ENCODE measurements at regions not wholly inside any gene's neighbourhood (a gene's known extent, or its start where the extent isn't known, plus 50 kb on each side); places are given as distances from the start of the nearest gene placed in this dataset.

DNA sequence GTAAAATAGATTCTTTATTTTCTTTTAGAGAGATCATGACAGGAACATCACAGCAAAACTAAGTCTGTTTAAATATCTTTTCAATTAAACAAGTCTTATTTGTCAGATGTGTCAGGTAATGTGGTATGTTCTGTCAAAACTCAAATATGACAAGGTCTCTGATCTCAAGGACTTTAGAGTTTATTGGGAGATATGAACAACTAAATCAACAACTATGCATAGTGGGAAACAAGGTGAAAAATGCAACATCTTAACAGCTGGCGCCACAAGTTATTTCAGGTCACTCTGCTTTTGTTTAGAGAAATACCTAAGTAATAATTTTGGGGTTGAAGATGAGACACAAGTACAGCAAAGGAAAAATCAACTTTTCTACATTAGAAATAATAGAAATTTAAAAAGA, 779.4 kb upstream of the ADGRL4 start:
- H3K27me3 Mint-ChIP-seq = no peaks in the 10 kb centered on the region
- CTCF ChIA-PET = no interaction called here
- ATAC-seq = no peak
- no peak overlapping the region for H3K27ac Mint-ChIP-seq
- no peak for DNase-seq
- peaks cover 6% of the 10 kb centered on the region for H3K9me3 Mint-ChIP-seq (ENCODE audit: low read depth)
- no peak overlapping the region for H3K4me3 Mint-ChIP-seq
- no peaks in the 10 kb centered on the region for H3K4me1 Mint-ChIP-seq
- H3K36me3 Mint-ChIP-seq = no peaks in the 10 kb centered on the region

DNA sequence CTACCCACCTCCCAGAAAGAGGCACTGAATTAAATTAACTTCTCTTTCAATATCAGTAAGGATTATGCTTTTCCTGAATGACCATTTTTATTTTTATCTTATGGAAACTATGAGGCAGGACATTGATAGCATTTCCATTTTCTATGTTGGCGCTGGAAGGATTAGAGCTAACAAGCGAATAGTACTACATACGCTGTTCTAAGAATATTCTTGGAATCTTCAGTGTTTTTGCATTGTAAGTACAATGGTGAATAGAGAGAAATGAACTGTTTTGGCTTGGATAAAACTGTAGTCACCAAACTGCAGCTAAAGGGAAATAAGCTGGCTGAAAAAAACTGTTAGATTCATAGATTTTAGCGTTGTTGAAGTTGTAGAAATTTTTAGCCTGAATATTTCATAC, 779.0 kb upstream of the ADGRL4 start:
- H3K27ac Mint-ChIP-seq = no peak overlapping the region
- no peaks in the 10 kb centered on the region for H3K4me1 Mint-ChIP-seq
- CTCF ChIA-PET = no interaction called here
- H3K36me3 Mint-ChIP-seq = no peaks in the 10 kb centered on the region
- ATAC-seq (no peak), DNase-seq (no peak)
- no peak overlapping the region for H3K4me3 Mint-ChIP-seq
- peaks cover 6% of the 10 kb centered on the region for H3K9me3 Mint-ChIP-seq (ENCODE audit: low read depth)
- no peaks in the 10 kb centered on the region for H3K27me3 Mint-ChIP-seq

- ATAC-seq = no peak
- CTCF ChIA-PET = no interaction called here
Observed at GRCh38 chr1:79781261-79781660, 774.7 kb upstream of the ADGRL4 start.

DNA sequence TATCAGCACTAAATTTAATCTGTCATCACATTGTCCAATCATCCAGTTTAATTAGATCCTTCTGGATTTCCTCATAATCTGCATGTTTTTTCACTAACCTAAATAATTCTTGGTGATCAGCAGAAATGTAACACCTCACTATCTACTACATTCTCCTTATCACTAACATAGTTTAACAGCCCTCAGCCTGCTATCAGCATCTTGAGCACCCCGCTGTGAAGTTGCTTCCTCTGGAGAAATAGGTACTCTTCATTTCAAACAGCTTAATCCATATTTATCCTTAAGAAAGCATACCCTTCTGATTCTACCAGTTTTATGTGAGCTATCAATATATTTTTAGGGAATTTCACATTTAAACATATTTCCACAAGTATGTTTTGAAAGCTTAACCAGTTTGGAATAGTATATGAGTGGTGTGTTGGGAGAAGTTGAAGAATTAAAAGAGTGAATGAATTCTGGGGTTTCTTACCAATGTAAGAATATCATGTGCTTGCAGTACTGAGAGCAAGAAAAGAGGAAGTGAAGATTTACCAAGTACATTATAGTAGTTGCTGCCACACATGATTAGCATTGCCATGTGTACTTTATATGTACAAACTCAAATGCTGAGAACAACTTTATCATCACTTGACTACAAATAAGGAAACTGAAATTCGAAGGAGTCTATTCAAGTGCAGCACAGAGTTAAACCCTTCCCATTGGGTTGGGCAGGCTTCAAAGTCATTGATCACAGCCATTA, 771.1 kb upstream of the ADGRL4 start:
- CTCF ChIA-PET = no interaction called here
- H3K27me3 Mint-ChIP-seq = no peaks in the 10 kb centered on the region
- no peaks in the 10 kb centered on the region for H3K36me3 Mint-ChIP-seq
- ATAC-seq (no peak), DNase-seq (no peak)
- H3K4me1 Mint-ChIP-seq = no peaks in the 10 kb centered on the region
- no peak overlapping the region for H3K27ac Mint-ChIP-seq
- H3K4me3 Mint-ChIP-seq = no peak overlapping the region
- H3K9me3 Mint-ChIP-seq (ENCODE audit: low read depth) = peaks cover 3% of the 10 kb centered on the region

More at GRCh38 chr1:79781261-79781660, 774.7 kb upstream of the ADGRL4 start:
- Mint-ChIP-seq H3K27me3 (no peaks in the 10 kb centered on the region), H3K4me1 (no peaks in the 10 kb centered on the region), H3K36me3 (no peaks in the 10 kb centered on the region), H3K9me3 (ENCODE audit: low read depth) (peaks cover 3% of the 10 kb centered on the region), H3K27ac (no peak overlapping the region), H3K4me3 (no peak overlapping the region)
- DNase-seq = no peak

- H3K4me1 Mint-ChIP-seq = no peaks in the 10 kb centered on the region
- no peak for ATAC-seq
- H3K27me3 Mint-ChIP-seq = no peaks in the 10 kb centered on the region
- H3K9me3 Mint-ChIP-seq (ENCODE audit: low read depth) = peaks cover 3% of the 10 kb centered on the region
- H3K4me3 Mint-ChIP-seq = no peak overlapping the region
- no peak for DNase-seq
- CTCF ChIA-PET = no interaction called here
- no peaks in the 10 kb centered on the region for H3K36me3 Mint-ChIP-seq
- H3K27ac Mint-ChIP-seq = no peak overlapping the region
Observed at GRCh38 chr1:79775402-79775801, 768.9 kb upstream of the ADGRL4 start.

DNA sequence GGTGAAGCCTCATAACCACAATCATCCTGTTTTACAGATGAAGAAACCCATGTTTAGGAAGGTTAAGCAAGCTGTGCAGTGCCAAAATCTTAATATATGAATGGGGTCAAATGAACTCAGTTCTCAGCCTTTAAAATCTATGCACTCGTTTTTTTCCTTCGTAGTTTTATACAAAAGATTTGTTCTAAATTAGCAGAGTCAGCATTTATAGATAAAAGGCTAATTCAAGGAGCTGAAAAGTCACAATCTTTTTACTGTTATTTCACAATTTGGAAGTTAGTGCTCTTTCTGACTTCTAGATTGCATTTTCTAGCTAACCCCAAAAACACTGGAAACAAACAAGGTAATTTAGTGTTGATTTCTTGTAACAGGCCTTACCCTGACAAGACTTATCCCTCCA, 766.9 kb upstream of the ADGRL4 start:
- Mint-ChIP-seq H3K9me3 (ENCODE audit: low read depth) (peaks cover 7% of the 10 kb centered on the region), H3K27me3 (no peaks in the 10 kb centered on the region), H3K27ac (no peak overlapping the region), H3K36me3 (no peaks in the 10 kb centered on the region), H3K4me3 (no peak overlapping the region), H3K4me1 (no peaks in the 10 kb centered on the region)
- CTCF ChIA-PET = no interaction called here
- ATAC-seq (no peak), DNase-seq (no peak)

DNA sequence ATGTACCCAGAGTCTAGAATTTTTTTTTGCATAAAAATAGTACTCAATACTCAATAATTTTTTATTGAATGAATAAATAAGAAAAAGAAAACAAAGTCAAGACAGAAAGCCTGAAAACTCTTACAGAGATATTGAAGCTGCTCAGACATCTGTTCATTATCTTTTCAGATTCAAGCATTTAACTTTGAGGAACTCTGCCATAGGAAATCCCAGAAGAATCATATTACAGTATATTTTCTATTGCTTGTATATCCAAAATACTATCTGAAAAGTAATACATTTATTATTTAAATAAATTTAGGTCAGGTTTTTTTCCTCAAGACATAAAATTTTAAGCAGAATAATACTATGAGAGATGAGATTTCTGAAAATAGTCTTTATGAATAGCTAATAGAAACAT, 755.9 kb upstream of the ADGRL4 start:
- Mint-ChIP-seq H3K4me1 (no peaks in the 10 kb centered on the region), H3K9me3 (ENCODE audit: low read depth) (peaks cover 8% of the 10 kb centered on the region), H3K27ac (no peak overlapping the region), H3K27me3 (no peaks in the 10 kb centered on the region), H3K36me3 (no peaks in the 10 kb centered on the region), H3K4me3 (no peak overlapping the region)
- CTCF ChIA-PET = no interaction called here
- DNase-seq (no peak), ATAC-seq (no peak)

- DNase-seq = no peak
- Mint-ChIP-seq H3K4me1 (no peaks in the 10 kb centered on the region), H3K27me3 (no peaks in the 10 kb centered on the region), H3K4me3 (no peak overlapping the region), H3K36me3 (no peaks in the 10 kb centered on the region), H3K27ac (no peak overlapping the region), H3K9me3 (ENCODE audit: low read depth) (peaks cover 11% of the 10 kb centered on the region)
- CTCF ChIA-PET = no interaction called here
- no peak for ATAC-seq
Observed at GRCh38 chr1:79760531-79760930, 754.0 kb upstream of the ADGRL4 start.

DNA sequence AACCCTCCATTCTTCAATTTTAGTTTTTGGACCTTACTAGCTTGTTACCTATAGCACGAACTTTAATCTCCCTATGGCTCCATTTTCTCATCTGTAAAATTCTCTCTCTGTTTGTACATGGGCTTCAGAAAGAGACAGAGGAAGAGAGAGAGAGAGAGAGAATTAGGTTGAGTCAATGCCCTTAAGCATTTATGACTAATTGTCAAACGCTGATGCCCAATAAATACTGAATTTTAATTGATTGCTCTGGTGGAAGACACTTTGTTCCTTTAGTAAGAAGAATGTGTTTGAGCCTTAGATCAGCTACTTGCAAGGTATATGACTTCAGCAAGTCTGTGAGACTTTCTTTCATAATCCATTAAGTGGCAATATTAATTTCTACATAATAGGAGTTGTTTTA, 743.1 kb upstream of the ADGRL4 start:
- Mint-ChIP-seq H3K36me3 (no peaks in the 10 kb centered on the region), H3K4me1 (no peaks in the 10 kb centered on the region), H3K27ac (no peak overlapping the region), H3K9me3 (ENCODE audit: low read depth) (peaks cover 14% of the 10 kb centered on the region), H3K27me3 (no peaks in the 10 kb centered on the region), H3K4me3 (no peak overlapping the region)
- no peak for ATAC-seq
- CTCF ChIA-PET = no interaction called here
- no peak for DNase-seq

DNA sequence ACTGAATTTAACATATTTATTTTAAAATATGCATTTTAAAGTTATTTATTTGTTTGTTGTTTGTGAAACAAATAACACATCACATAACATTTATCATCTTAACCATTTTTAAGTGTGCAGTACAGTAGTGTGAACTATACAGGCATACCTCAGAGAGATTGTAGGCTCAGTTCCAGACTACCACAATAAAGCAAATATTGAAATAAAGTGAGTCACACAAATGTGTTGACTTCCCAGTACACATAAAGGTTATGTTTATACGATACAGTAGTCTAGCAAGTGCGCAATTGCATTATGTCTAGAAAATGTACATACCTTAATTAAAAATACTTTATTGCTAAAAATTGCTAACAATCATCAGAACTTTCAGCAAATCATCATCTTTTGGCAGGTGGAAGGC, 739.4 kb upstream of the ADGRL4 start:
- H3K27ac Mint-ChIP-seq = no peak overlapping the region
- ATAC-seq = no peak
- H3K36me3 Mint-ChIP-seq = no peaks in the 10 kb centered on the region
- CTCF ChIA-PET = no interaction called here
- no peak overlapping the region for H3K4me3 Mint-ChIP-seq
- H3K9me3 Mint-ChIP-seq (ENCODE audit: low read depth) = peaks cover 9% of the 10 kb centered on the region
- no peak for DNase-seq
- no peaks in the 10 kb centered on the region for H3K27me3 Mint-ChIP-seq
- no peaks in the 10 kb centered on the region for H3K4me1 Mint-ChIP-seq

- CTCF ChIA-PET = no interaction called here
- H3K4me3 Mint-ChIP-seq = no peak overlapping the region
- no peak overlapping the region for H3K27ac Mint-ChIP-seq
- no peaks in the 10 kb centered on the region for H3K36me3 Mint-ChIP-seq
- no peaks in the 10 kb centered on the region for H3K27me3 Mint-ChIP-seq
- no peaks in the 10 kb centered on the region for H3K4me1 Mint-ChIP-seq
- ATAC-seq (no peak), DNase-seq (no peak)
- H3K9me3 Mint-ChIP-seq (ENCODE audit: low read depth) = peaks cover 8% of the 10 kb centered on the region
Observed at GRCh38 chr1:79744746-79745145, 738.2 kb upstream of the ADGRL4 start.

DNA sequence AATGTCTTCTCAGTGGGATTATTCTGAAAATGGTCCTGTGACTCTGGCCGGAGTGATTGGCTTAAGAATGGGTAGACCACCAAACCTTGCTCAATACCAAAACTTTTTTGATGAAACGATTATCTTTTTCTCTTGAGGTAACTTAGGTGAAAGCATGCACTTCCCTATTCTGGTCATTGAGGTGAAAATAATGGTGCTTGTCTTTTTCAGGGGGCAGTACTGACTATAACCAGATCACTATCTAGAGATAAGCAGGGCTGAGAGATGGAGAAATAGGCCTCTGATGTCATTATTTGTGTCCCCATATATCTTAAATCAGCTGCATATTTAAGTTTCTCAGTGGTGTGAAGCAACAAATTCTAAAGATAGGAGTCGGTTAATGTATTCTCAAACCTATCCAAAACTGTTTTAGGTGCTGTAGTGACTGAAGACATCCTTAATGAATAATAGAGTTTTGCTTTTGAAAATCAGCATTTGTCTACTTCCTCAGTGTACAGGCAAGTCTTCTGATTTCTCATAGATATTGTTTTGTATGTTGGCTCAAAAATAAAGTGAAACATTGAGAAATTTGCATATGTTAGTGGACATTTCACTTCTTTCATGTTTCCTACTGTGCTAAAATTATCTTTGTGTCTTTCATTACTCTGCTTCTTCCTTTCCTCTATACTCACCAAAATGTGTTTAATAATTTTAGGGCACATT, 735.3 kb upstream of the ADGRL4 start:
- CTCF ChIA-PET = no interaction called here
- no peak overlapping the region for H3K4me3 Mint-ChIP-seq
- H3K9me3 Mint-ChIP-seq (ENCODE audit: low read depth) = peaks cover 8% of the 10 kb centered on the region
- H3K4me1 Mint-ChIP-seq = no peaks in the 10 kb centered on the region
- no peak overlapping the region for H3K27ac Mint-ChIP-seq
- no peaks in the 10 kb centered on the region for H3K27me3 Mint-ChIP-seq
- no peaks in the 10 kb centered on the region for H3K36me3 Mint-ChIP-seq
- ATAC-seq = no peak
- no peak for DNase-seq

- CTCF ChIA-PET = no interaction called here
- no peaks in the 10 kb centered on the region for H3K27me3 Mint-ChIP-seq
- H3K9me3 Mint-ChIP-seq (ENCODE audit: low read depth) = peaks cover 5% of the 10 kb centered on the region
- no peak for DNase-seq
- no peaks in the 10 kb centered on the region for H3K36me3 Mint-ChIP-seq
- no peak overlapping the region for H3K27ac Mint-ChIP-seq
- no peak overlapping the region for H3K4me3 Mint-ChIP-seq
- no peaks in the 10 kb centered on the region for H3K4me1 Mint-ChIP-seq
- no peak for ATAC-seq
Observed at GRCh38 chr1:79738101-79738500, 731.6 kb upstream of the ADGRL4 start.

DNA sequence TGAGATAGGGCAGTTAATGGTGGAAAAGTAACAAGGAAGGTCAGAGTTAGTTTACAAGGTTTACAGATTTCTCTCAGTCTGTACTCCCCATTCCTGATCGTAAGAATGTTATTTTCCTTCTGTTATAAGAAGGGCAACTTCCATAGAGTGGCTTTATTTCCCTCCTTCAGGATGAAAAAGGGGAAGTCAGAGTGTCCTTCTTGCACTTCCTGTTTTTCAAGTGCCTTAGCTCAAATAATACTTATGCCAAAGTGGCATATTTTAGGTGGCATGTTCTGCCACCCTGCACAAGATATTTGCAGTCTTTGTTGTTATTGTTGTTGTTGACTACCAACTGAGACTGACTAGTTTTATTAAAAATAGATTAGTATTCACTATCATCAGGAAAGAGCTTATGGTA, 730.7 kb upstream of the ADGRL4 start:
- Mint-ChIP-seq H3K27ac (no peak overlapping the region), H3K4me1 (no peaks in the 10 kb centered on the region), H3K27me3 (no peaks in the 10 kb centered on the region), H3K4me3 (no peak overlapping the region), H3K36me3 (no peaks in the 10 kb centered on the region), H3K9me3 (ENCODE audit: low read depth) (peaks cover 5% of the 10 kb centered on the region)
- CTCF ChIA-PET = no interaction called here
- no peak for ATAC-seq
- DNase-seq = no peak

All from activated CD8-positive, alpha-beta memory T cell treated with anti-CD3 and anti-CD28 coated beads, Interleukin-2, amount 10 ng/mL, durations not matched to agents 7 days and 5 days (primary cell).